B cell (primary cell): ENCODE measurements at regions not wholly inside any gene's neighbourhood (a gene's known extent, or its start where the extent isn't known, plus 50 kb on each side); places are given as distances from the start of the nearest gene placed in this dataset.

Source experiments
- ATAC-seq: fragments of 200-7000 bp; cut with Tn5 transposase; one replicate; pipeline ENCODE4 v1.10.0; 2021; ENCODE audit warnings: low read depth, mild to moderate bottlenecking, moderate number of reproducible peaks, moderate library complexity
- CTCF ChIA-PET: fragments of 350-600 bp; sonication (Branson Sonifier 250); formaldehyde crosslinking; loops from one replicate; lab custom pipeline; 2021; ENCODE audit warnings: antibody characterized with exemption, inconsistent platforms; lab: Charles Lee
- POLR2A ChIA-PET: fragments of 350-600 bp; sonication (Branson Sonifier 250); formaldehyde crosslinking; loops from one replicate; lab custom pipeline; 2021; ENCODE audit warnings: antibody characterized with exemption; lab: Charles Lee
- DNase-seq: peaks from one replicate; pipeline ENCODE4 v3.0.0; 2013
- H2AFZ ChIP-seq: 2 replicates; pipeline ENCODE4 v1.6.1; 2012; ENCODE audit warnings: mild to moderate bottlenecking, low read depth, low read length; ENCODE audit not compliant: insufficient read depth, poor library complexity, severe bottlenecking
- H3K27ac ChIP-seq, 2 donors: 1 replicate in 1 of 2; 2 replicates in 1 of 2; pipeline ENCODE4 v1.5.1; 2012 to 2013; ENCODE audit warnings: low read length in 2 of 2, mild to moderate bottlenecking in 2 of 2, moderate library complexity in 1 of 2
- H3K27me3 ChIP-seq, 4 experiments: fragments of 200-600 bp in 1 of 4; sonication (generic) in 1 of 4; replicated peaks in 1 of 4; 1 replicate in 2 of 4; 2 replicates in 2 of 4; pipeline versions ENCODE4 v1.6.1 to v1.7.0; 2013 to 2016; ENCODE audit warnings: low read length in 3 of 4, mild to moderate bottlenecking in 2 of 4, mixed read lengths in 1 of 4, moderate library complexity in 1 of 4; ENCODE audit not compliant: insufficient read depth in 4 of 4, control insufficient read depth in 3 of 4; ENCODE audit errors: control extremely low read depth in 1 of 4
- H3K36me3 ChIP-seq, 2 experiments: replicated peaks in 1 of 2; 1 replicate in 1 of 2; 2 replicates in 1 of 2; pipeline versions ENCODE4 v1.6.1 to v1.7.1; 2013; ENCODE audit warnings: low read length in 1 of 2; ENCODE audit not compliant: insufficient read depth in 2 of 2, control insufficient read depth in 1 of 2; ENCODE audit errors: control extremely low read depth in 1 of 2, extremely low read depth in 1 of 2
- H3K4me1 ChIP-seq, 2 donors: fragments of 200-600 bp in 1 of 2; sonication (generic) in 1 of 2; 1 replicate in 1 of 2; 2 replicates in 1 of 2; pipeline versions ENCODE4 v1.5.1 to v1.6.1; 2013 to 2017; ENCODE audit warnings: low read length in 2 of 2; ENCODE audit not compliant: control insufficient read depth in 2 of 2, insufficient read depth in 2 of 2
- H3K4me2 ChIP-seq: replicated peaks from 2 replicates; pipeline ENCODE3; 2012; ENCODE audit warnings: mild to moderate bottlenecking, low read depth, low read length; ENCODE audit not compliant: poor library complexity, severe bottlenecking
- H3K4me3 ChIP-seq, 5 experiments: fragments of 200-600 bp in 1 of 5; sonication (generic) in 1 of 5; 1 replicate in 3 of 5; 2 replicates in 2 of 5; pipeline versions ENCODE4 v1.5.1 to v1.7.0; 2011 to 2016; ENCODE audit warnings: low read length in 4 of 5, mild to moderate bottlenecking in 4 of 5, low read depth in 2 of 5, control low read depth in 1 of 5, moderate library complexity in 1 of 5; ENCODE audit not compliant: insufficient read depth in 1 of 5; ENCODE audit errors: control extremely low read depth in 1 of 5, extremely low read depth in 1 of 5
- H3K79me2 ChIP-seq: fragments of 200-600 bp; sonication (generic); one replicate; pipeline ENCODE4 v1.6.0; 2016; ENCODE audit warnings: low read length; ENCODE audit not compliant: control insufficient read depth, insufficient read depth
- H3K9ac ChIP-seq: fragments of 200-600 bp; sonication (generic); 2 replicates; pipeline ENCODE4 v1.6.1; 2017; ENCODE audit warnings: mild to moderate bottlenecking, low read length, moderate library complexity
- H3K9me3 ChIP-seq, 3 donors: one replicate each; pipeline versions ENCODE4 v1.6.1 to v1.7.1; 2013; ENCODE audit warnings: low read length in 2 of 3; ENCODE audit not compliant: control insufficient read depth in 2 of 3, insufficient read depth in 1 of 3; ENCODE audit errors: control extremely low read depth in 1 of 3
- H4K20me1 ChIP-seq: 2 replicates; pipeline ENCODE4 v1.6.0; 2012; ENCODE audit warnings: mild to moderate bottlenecking, low read length; ENCODE audit not compliant: insufficient read depth, control insufficient read depth, poor library complexity, severe bottlenecking
- H3K27ac Mint-ChIP-seq: one replicate; pipeline ENCODE4 v1.8.0; 2021; ENCODE audit warnings: mixed read lengths
- H3K27me3 Mint-ChIP-seq: one replicate; pipeline ENCODE4 v1.8.0; 2021; ENCODE audit warnings: mixed read lengths
- H3K4me1 Mint-ChIP-seq: one replicate; pipeline ENCODE4 v1.8.0; 2021; ENCODE audit warnings: mixed read lengths
- H3K4me3 Mint-ChIP-seq: one replicate; pipeline ENCODE4 v1.8.0; 2021; ENCODE audit warnings: mixed read lengths
- H3K9me3 Mint-ChIP-seq: one replicate; pipeline ENCODE4 v1.8.0; 2022; ENCODE audit warnings: mixed read lengths; ENCODE audit not compliant: insufficient read depth
- EZH2 ChIP-seq: IDR thresholded peaks from 2 replicates; pipeline ENCODE4 v1.6.1; 2012; ENCODE audit warnings: borderline replicate concordance, low read depth, mild to moderate bottlenecking, moderate library complexity, low read length; ENCODE audit not compliant: insufficient read depth, poor library complexity, severe bottlenecking
- WGBS: methylation state at CpG from one replicate; pipeline ENCODE4 v1.1.5; 2013; ENCODE audit warnings: missing lambda C conversion rate; ENCODE audit not compliant: insufficient coverage; 5-methylcytosine and 5-hydroxymethylcytosine counted together
- intact Hi-C: fragments of 100-400 bp; cut with micrococcal nuclease; formaldehyde crosslinking; loops from one replicate; pipeline ENCODE4 v1.10.0; 2022
- TF ChIP-seq, protein P1 (sequence below): fragments of 200-600 bp; IDR thresholded peaks from one replicate; pipeline ENCODE4 v1.8.0; 2022; ENCODE audit warnings: antibody characterized with exemption, mild to moderate bottlenecking

- ATAC-seq (no peak), DNase-seq (no peak)
- TF ChIP-seq, protein P1, sequence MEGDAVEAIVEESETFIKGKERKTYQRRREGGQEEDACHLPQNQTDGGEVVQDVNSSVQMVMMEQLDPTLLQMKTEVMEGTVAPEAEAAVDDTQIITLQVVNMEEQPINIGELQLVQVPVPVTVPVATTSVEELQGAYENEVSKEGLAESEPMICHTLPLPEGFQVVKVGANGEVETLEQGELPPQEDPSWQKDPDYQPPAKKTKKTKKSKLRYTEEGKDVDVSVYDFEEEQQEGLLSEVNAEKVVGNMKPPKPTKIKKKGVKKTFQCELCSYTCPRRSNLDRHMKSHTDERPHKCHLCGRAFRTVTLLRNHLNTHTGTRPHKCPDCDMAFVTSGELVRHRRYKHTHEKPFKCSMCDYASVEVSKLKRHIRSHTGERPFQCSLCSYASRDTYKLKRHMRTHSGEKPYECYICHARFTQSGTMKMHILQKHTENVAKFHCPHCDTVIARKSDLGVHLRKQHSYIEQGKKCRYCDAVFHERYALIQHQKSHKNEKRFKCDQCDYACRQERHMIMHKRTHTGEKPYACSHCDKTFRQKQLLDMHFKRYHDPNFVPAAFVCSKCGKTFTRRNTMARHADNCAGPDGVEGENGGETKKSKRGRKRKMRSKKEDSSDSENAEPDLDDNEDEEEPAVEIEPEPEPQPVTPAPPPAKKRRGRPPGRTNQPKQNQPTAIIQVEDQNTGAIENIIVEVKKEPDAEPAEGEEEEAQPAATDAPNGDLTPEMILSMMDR, result no peak
- no peak for TF ChIP-seq EZH2
- no peaks in the 10 kb centered on the region for H3K27me3 Mint-ChIP-seq
- Histone ChIP-seq H3K79me2 (no peaks in the 10 kb centered on the region), H3K9ac (no peak overlapping the region), H3K36me3 (no peaks in the 10 kb centered on the region), H3K27ac (no peak overlapping the region), H3K27me3 (no peaks in the 10 kb centered on the region), H3K4me3 (no peak overlapping the region), H3K9me3 (no peaks in the 10 kb centered on the region), H4K20me1 (no peaks in the 10 kb centered on the region), H3K4me1 (peaks cover 8 to 15% of the 10 kb centered on the region in 2 donors), H3K4me2 (peak overlapping the region; percentile 45), H2AFZ (no peak overlapping the region)
- 72% methylated on average over 3 of the region's 3 CpGs for WGBS
- no peaks in the 10 kb centered on the region for H3K9me3 Mint-ChIP-seq
- H3K4me1 Mint-ChIP-seq, result peaks cover 14% of the 10 kb centered on the region
- intact Hi-C loops, result no loop called here
- no peak overlapping the region for H3K4me3 Mint-ChIP-seq
- no peak overlapping the region for H3K27ac Mint-ChIP-seq
- POLR2A ChIA-PET, result no interaction called here
- CTCF ChIA-PET, result no interaction called here
Observed at GRCh38 chr12:13499008-13499407, 302.5 kb downstream of the EMP1 start.

DNA sequence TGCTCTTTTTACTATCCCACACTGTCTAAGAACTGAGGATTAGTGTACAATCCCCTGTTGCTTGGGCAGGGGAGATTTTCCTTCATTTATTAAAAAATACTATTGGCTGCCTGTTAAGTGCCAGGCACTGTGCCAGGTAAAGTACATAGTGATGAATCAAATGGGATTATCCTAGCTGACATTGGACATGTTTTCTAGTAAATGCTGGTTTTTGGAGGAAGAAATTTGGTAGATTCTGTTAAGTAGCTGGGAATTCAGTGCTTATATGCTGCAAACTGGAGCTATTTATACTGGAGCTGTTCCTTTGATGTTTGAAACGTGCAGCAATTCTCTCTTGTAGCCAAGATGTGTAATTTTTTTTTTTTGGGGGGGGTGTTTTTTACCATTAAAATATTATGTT is 299.6 kb downstream of the EMP1 start:
- H3K4me1 ChIP-seq, result peaks cover 8 to 15% of the 10 kb centered on the region in 2 donors
- POLR2A ChIA-PET, result no interaction called here
- H4K20me1 ChIP-seq, result no peaks in the 10 kb centered on the region
- no peaks in the 10 kb centered on the region for H3K36me3 ChIP-seq
- Mint-ChIP-seq H3K4me1 (peaks cover 14% of the 10 kb centered on the region), H3K9me3 (peaks cover 2% of the 10 kb centered on the region), H3K27me3 (no peaks in the 10 kb centered on the region), H3K4me3 (no peak overlapping the region), H3K27ac (no peak overlapping the region)
- intact Hi-C loops, result no loop called here
- H2AFZ ChIP-seq, result no peak overlapping the region
- H3K4me2 ChIP-seq, result no peak overlapping the region
- no peaks in the 10 kb centered on the region for H3K9me3 ChIP-seq
- no peaks in the 10 kb centered on the region for H3K79me2 ChIP-seq
- H3K9ac ChIP-seq, result no peak overlapping the region
- DNase-seq, result no peak
- no CpG with 5 or more reads among the region's 1 CpG for WGBS
- no peak overlapping the region for H3K4me3 ChIP-seq
- no peaks in the 10 kb centered on the region for H3K27me3 ChIP-seq
- TF ChIP-seq, protein P1, result no peak
- TF ChIP-seq EZH2, result no peak
- ATAC-seq, result no peak
- CTCF ChIA-PET, result no interaction called here
- no peak overlapping the region for H3K27ac ChIP-seq
